Neural cell (in vitro differentiated cells): ENCODE measurements at regions not wholly inside any gene's neighbourhood (a gene's known extent, or its start where the extent isn't known, plus 50 kb on each side); places are given as distances from the start of the nearest gene placed in this dataset.

ENCODE experiments used
- H2AFZ ChIP-seq: fragments of 200-600, 300-800 bp; sonication (generic), shearing (Covaris generic); 2 replicates; pipeline ENCODE4 v1.6.0; 2014; ENCODE audit warnings: low read depth, mild to moderate bottlenecking, antibody characterized with exemption, low read length, moderate library complexity
- H3F3A ChIP-seq: fragments of 200-600 bp; shearing (Covaris generic); 2 replicates; pipeline ENCODE4 v1.6.1; 2016; ENCODE audit warnings: mild to moderate bottlenecking, moderate library complexity, mixed read lengths, antibody characterized with exemption, low read length; ENCODE audit not compliant: insufficient read depth, poor library complexity, severe bottlenecking
- H3K27ac ChIP-seq: fragments of 200-600, 300-800 bp; sonication (generic), shearing (Covaris generic); 2 replicates; pipeline ENCODE4 v1.5.1; 2014; ENCODE audit warnings: mild to moderate bottlenecking, low read length, moderate library complexity
- H3K27me3 ChIP-seq: fragments of 300-800, 200-600 bp; sonication (generic), shearing (Covaris generic); 2 replicates; pipeline ENCODE4 v1.6.0; 2014; ENCODE audit warnings: mild to moderate bottlenecking, low read depth, low read length, moderate library complexity; ENCODE audit not compliant: insufficient read depth
- H3K36me3 ChIP-seq: fragments of 300-800, 200-600 bp; sonication (generic), shearing (Covaris generic); 2 replicates; pipeline ENCODE4 v1.5.1; 2014; ENCODE audit warnings: mild to moderate bottlenecking, antibody characterized with exemption, low read length, moderate library complexity; ENCODE audit not compliant: insufficient read depth
- H3K4me2 ChIP-seq: fragments of 300-800, 200-600 bp; sonication (generic), shearing (Covaris generic); 2 replicates; pipeline ENCODE4 v1.6.0; 2014; ENCODE audit warnings: mild to moderate bottlenecking, low read length
- H3K4me3 ChIP-seq: fragments of 300-800, 200-600 bp; sonication (generic), shearing (Covaris generic); 2 replicates; pipeline ENCODE4 v1.5.1; 2014; ENCODE audit warnings: mild to moderate bottlenecking, low read length, moderate library complexity
- H3K79me2 ChIP-seq: fragments of 200-600 bp; shearing (Covaris generic); replicated peaks from 2 replicates; pipeline ENCODE4 v1.6.0; 2014; ENCODE audit warnings: mild to moderate bottlenecking, low read length, moderate library complexity; ENCODE audit not compliant: insufficient read depth
- H3K9ac ChIP-seq: fragments of 300-800, 200-600 bp; sonication (generic), shearing (Covaris generic); 2 replicates; pipeline ENCODE4 v1.6.1; 2016; ENCODE audit warnings: mild to moderate bottlenecking, low read length, mixed read lengths
- H3K9me2 ChIP-seq: fragments of 200-600 bp; shearing (Covaris generic); 2 replicates; pipeline ENCODE4 v1.6.1; 2016; ENCODE audit warnings: mild to moderate bottlenecking, low read length, mixed read lengths; ENCODE audit not compliant: insufficient read depth
- H3K9me3 ChIP-seq: fragments of 200-600, 300-800 bp; sonication (generic), shearing (Covaris generic); 2 replicates; pipeline ENCODE4 v1.6.1; 2016; ENCODE audit warnings: mild to moderate bottlenecking, mixed run types, low read length, moderate library complexity, mixed read lengths
- H4K20me1 ChIP-seq: fragments of 200-600 bp; shearing (Covaris generic); 2 replicates; pipeline ENCODE4 v1.6.1; 2016; ENCODE audit warnings: mild to moderate bottlenecking, mixed run types; ENCODE audit not compliant: insufficient read depth
- CTCF ChIP-seq: fragments of 450-650 bp; IDR thresholded peaks from 2 replicates; pipeline ENCODE4 v1.5.1; 2014; ENCODE audit warnings: antibody characterized with exemption, mild to moderate bottlenecking, moderate library complexity; ENCODE audit not compliant: poor library complexity, severe bottlenecking
- EP300 ChIP-seq: fragments of 450-650 bp; conservative IDR thresholded peaks from 2 replicates; pipeline ENCODE4 v1.6.1; 2014; ENCODE audit warnings: antibody characterized with exemption, mild to moderate bottlenecking, moderate library complexity; ENCODE audit not compliant: poor library complexity, severe bottlenecking
- EZH2 ChIP-seq: fragments of 200-600, 300-800 bp; shearing (Covaris generic), sonication (generic); IDR thresholded peaks from 2 replicates; pipeline ENCODE4 v1.6.1; 2014; ENCODE audit warnings: antibody characterized with exemption, low read length, borderline replicate concordance, mild to moderate bottlenecking; ENCODE audit not compliant: insufficient read depth, poor library complexity, severe bottlenecking
- MXI1 ChIP-seq: fragments of 450-650 bp; conservative IDR thresholded peaks from 2 replicates; pipeline ENCODE4 v1.6.1; 2014; ENCODE audit warnings: antibody characterized with exemption, mild to moderate bottlenecking; ENCODE audit not compliant: poor library complexity, severe bottlenecking
- POLR2AphosphoS5 ChIP-seq: IDR thresholded peaks from 2 replicates; pipeline ENCODE4 v1.6.1; 2012
- RAD21 ChIP-seq: fragments of 450-650 bp; conservative IDR thresholded peaks from 2 replicates; pipeline ENCODE4 v1.6.1; 2014; ENCODE audit warnings: antibody characterized with exemption, mild to moderate bottlenecking, moderate library complexity
- REST ChIP-seq: IDR thresholded peaks from 2 replicates; pipeline ENCODE4 v1.6.1; 2012; ENCODE audit warnings: borderline replicate concordance
- SMC3 ChIP-seq: fragments of 450-650 bp; conservative IDR thresholded peaks from 2 replicates; pipeline ENCODE4 v1.6.1; 2014; ENCODE audit warnings: antibody characterized with exemption, mild to moderate bottlenecking, moderate library complexity; ENCODE audit not compliant: poor library complexity
- TAF1 ChIP-seq: IDR thresholded peaks from 2 replicates; pipeline ENCODE4 v1.6.1; 2012; ENCODE audit warnings: low read depth
- small RNA-seq, 3 experiments: library from RNA; depleted of rRNA; stranded (forward); fragments of <200 nt; gene quantifications; one replicate each; pipeline ENCODE3, GENCODE V24; 2012

DNA sequence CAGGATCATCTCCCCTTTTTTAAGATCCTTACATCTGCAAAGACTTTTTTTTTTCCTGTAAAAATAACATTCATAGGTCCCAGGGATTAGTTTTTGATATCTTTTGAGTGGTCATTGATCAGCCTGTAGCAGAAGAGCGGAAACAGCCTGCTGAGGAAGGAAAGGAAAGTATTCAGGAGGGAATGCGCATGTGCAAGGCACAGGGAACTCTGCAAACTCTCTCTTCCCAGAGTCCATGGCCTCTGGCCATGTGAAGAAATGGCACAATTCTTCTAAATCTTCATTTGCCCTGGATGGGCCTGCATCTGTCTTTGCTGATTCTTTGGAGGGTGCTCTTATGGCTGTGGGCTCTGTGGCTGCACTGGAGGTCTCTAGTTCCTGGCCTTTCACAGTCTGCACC lies 60.1 kb upstream of the SKOR2 start:
- Histone ChIP-seq H3K27me3 (no peaks in the 10 kb centered on the region), H2AFZ (no peak overlapping the region), H3K9me3 (no peaks in the 10 kb centered on the region), H3K36me3 (no peaks in the 10 kb centered on the region), H3K4me2 (no peak overlapping the region), H3K27ac (no peak overlapping the region), H3K4me3 (no peak overlapping the region), H4K20me1 (no peaks in the 10 kb centered on the region), H3K9me2 (no peaks in the 10 kb centered on the region), H3K9ac (no peak overlapping the region), H3F3A (no peaks in the 10 kb centered on the region), H3K79me2 (no peaks in the 10 kb centered on the region)
- TF ChIP-seq EP300 (no peak), MXI1 (no peak), SMC3 (no peak), EZH2 (no peak), POLR2AphosphoS5 (no peak), REST (no peak), RAD21 (no peak), CTCF (no peak), TAF1 (no peak)

Small RNA genes in the stretch of these regions (small RNA-seq; reads per million reads assigned to genes)
- gene MIR4527, result 0 reads per million in 3 experiments
